ENCODE measurements at regions not wholly inside any gene's neighbourhood (a gene's known extent, or its start where the extent isn't known, plus 50 kb on each side); places are given as distances from the start of the nearest gene placed in this dataset.
A peak's percentile ranks its signal among the peaks of the same experiment; 100 is the strongest.

GRCh38 chr11:97962758-97963157 lies 1058.0 kb upstream of the CNTN5 start:
- TF ChIP-seq CTCF (IDR thresholded peaks at IDR 0.05; ENCODE audit: insufficient read depth, low read depth, low read length): no peak
- no peak overlapping the region for H3K4me3 ChIP-seq (ENCODE audit: low read depth, low read length)
- no peak for DNase-seq (ENCODE audit: low read depth)

- peak; percentile 27 for DNase-seq (ENCODE audit: low read depth)
- no peak for TF ChIP-seq CTCF (IDR thresholded peaks at IDR 0.05; ENCODE audit: insufficient read depth, low read depth, low read length)
Observed at GRCh38 chr11:97963528-97964331, 1057.0 kb upstream of the CNTN5 start.

DNA sequence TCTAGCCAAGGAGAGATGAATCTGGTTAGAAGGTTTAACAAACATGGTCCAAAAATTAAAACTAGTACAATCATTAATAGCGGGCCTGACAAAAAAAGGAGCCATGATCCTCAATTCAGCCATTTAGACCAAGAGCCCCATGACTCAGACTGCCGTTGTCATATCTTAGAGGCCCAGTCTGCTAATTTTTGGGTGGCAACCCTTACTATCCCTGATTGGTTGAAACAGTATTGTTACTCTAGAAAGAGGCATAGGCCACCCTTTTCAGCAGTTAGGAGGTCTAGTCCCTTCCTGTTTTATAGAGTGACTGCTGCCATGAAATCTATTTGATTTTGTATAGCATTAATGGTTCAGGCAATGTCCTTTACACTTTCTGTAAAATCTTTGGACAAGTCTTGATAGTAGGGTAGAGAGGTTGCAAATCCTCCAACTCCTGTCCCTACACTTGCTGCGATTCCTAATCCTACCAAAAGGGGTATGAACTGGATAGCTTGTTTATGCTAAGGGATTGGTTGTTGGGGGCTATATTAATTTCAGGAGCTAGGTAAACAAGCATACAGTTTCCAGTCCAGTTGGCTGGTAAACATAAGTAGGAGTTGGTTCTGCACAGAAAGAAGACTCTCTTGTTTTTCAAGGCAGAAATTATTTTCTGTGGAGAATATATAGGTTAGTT lies 1056.3 kb upstream of the CNTN5 start:
- no peak for TF ChIP-seq CTCF (IDR thresholded peaks at IDR 0.05; ENCODE audit: insufficient read depth, low read depth, low read length)
- DNase-seq (ENCODE audit: low read depth): no peak
- no peak overlapping the region for H3K4me3 ChIP-seq (ENCODE audit: low read depth, low read length)

More at GRCh38 chr11:97963528-97964331, 1057.0 kb upstream of the CNTN5 start:
- no peak overlapping the region for H3K4me3 ChIP-seq (ENCODE audit: low read depth, low read length)

DNA sequence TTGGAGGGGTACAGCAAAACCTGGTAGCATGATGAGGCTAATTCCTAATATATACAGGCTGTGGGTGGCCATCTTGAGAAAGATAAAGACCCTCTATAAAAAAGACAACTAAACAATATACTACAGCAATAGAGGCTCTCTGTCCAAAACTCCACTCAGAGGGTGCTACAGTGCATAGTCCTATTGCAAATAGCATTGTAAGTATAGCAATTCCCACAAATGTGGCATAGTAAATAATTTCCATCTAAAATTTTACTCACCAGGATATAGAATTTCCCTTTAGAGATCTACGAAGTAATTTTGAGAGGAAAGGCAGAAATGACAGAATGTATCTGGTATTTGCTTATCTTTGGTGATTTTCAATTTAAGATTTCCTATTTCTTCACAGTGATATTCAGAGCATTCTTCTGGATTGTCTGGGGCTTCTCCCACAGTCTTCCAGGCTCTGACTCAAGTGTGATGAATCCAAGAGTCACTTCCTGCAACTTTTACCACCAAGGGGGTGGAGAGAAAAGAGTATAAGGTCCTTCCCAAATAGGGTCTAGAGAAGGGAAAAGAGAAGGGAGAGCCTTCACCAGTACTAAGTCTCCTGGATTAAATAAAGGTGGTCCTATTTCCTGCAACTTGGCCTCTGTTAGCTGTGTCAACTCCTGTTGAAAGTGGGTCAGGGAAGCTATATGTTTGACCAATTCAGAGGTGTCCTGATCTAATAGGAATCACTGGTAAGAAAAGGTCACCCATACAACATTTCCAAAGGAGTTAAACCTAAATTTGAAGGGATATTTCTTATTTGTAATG lies 1054.7 kb upstream of the CNTN5 start:
- peak; percentile 80 for DNase-seq (ENCODE audit: low read depth)
- no peak overlapping the region for H3K4me3 ChIP-seq (ENCODE audit: low read depth, low read length)
- no peak for TF ChIP-seq CTCF (IDR thresholded peaks at IDR 0.05; ENCODE audit: insufficient read depth, low read depth, low read length)

DNA sequence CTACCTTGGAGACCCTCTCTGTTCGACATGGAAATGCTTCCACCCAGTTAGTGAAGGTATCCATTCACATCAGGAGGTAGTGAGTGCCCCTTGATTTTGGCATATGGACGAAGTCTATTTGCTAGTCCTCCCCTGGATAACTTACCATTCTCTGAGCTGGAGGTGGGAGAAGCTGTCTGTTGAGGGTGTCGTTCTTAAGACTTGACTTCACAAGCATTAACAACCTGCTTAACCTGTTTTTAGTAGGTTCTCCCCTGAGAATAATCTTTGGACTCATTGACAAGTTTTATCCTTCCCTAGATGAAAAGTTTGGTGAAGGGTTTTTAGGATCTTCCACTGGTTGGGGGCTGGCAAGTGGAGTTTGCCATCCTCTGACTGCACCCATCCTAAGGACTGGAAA lies 1053.8 kb upstream of the CNTN5 start:
- no peak for DNase-seq (ENCODE audit: low read depth)
- TF ChIP-seq CTCF (IDR thresholded peaks at IDR 0.05; ENCODE audit: insufficient read depth, low read depth, low read length): no peak
- H3K4me3 ChIP-seq (ENCODE audit: low read depth, low read length): no peak overlapping the region

DNA sequence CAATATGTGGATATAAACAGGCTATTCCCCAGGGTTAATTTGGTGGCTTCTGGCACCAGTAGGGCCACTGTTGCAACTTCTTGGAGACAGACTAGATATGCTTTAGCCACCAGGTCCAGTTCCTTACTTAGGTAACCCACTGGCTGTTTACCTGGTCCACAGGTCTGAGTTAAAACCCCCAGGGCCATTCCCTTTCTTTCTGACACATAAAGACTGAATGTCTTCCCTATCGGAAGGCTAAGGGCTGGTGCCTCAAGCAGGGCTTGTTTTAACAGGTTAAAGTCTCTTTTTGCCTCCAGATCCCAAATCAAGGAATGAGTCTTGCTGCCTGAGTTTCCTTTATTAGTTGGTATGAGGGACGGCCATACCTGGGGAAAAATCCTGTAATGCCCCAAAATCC lies 1052.7 kb upstream of the CNTN5 start:
- H3K4me3 ChIP-seq (ENCODE audit: low read depth, low read length): no peak overlapping the region
- TF ChIP-seq CTCF (IDR thresholded peaks at IDR 0.05; ENCODE audit: insufficient read depth, low read depth, low read length): no peak
- DNase-seq (ENCODE audit: low read depth): no peak

All from fibroblast of villous mesenchyme (primary cell).